GM12872 (cell line): ENCODE measurements at regions not wholly inside any gene's neighbourhood (a gene's known extent, or its start where the extent isn't known, plus 50 kb on each side); places are given as distances from the start of the nearest gene placed in this dataset.

Experiments
- CTCF ChIP-seq: IDR thresholded peaks from 3 replicates; pipeline ENCODE4 v1.5.1; 2011; ENCODE audit warnings: low read depth, mild to moderate bottlenecking, low read length, moderate library complexity; ENCODE audit not compliant: insufficient read depth

GRCh38 chr6:67496191-67496590 is 1138.9 kb upstream of the ADGRB3 start:
- TF ChIP-seq CTCF, result no peak

GRCh38 chr6:67493682-67494081 is 1141.4 kb upstream of the ADGRB3 start:
- no peak for TF ChIP-seq CTCF

GRCh38 chr6:67475700-67476099 is 1159.4 kb upstream of the ADGRB3 start:
- no peak for TF ChIP-seq CTCF

- no peak for TF ChIP-seq CTCF
Measured at GRCh38 chr6:67467341-67467740, 1167.7 kb upstream of the ADGRB3 start.

- no peak for TF ChIP-seq CTCF
Measured at GRCh38 chr6:67459556-67459955, 1175.5 kb upstream of the ADGRB3 start.

GRCh38 chr6:67458265-67458664 is 1176.8 kb upstream of the ADGRB3 start:
- TF ChIP-seq CTCF, result no peak

- no peak for TF ChIP-seq CTCF
Measured at GRCh38 chr6:67451874-67452273, 1183.2 kb upstream of the ADGRB3 start.

- no peak for TF ChIP-seq CTCF
Measured at GRCh38 chr6:67450641-67451040, 1184.4 kb upstream of the ADGRB3 start.
